Panc1 (cell line): ENCODE measurements at regions not wholly inside any gene's neighbourhood (a gene's known extent, or its start where the extent isn't known, plus 50 kb on each side); places are given as distances from the start of the nearest gene placed in this dataset.

Experiments
- ATAC-seq: fragments of 200-7000 bp; cut with Tn5 transposase; 2 replicates; pipeline ENCODE4 v1.9.1; 2020; ENCODE audit warnings: mild to moderate bottlenecking, moderate library complexity
- BruUV-seq: library from RNA; stranded (reverse); fragments of 400-500 nt; replicated peaks from 2 replicates; lab custom pipeline; 2021; lab: Mats Ljungman, UMichigan
- CTCF ChIA-PET: fragments of 300-600 bp; sonication (Branson Sonifier 250); formaldehyde crosslinking; loops from one replicate; lab custom pipeline; 2022; ENCODE audit warnings: antibody characterized with exemption; lab: Charles Lee
- POLR2A ChIA-PET: fragments of 300-600 bp; sonication (Branson Sonifier 250); formaldehyde crosslinking; loops from one replicate; lab custom pipeline; 2022; ENCODE audit warnings: antibody characterized with exemption; lab: Charles Lee
- DNase-seq: peaks from one replicate; pipeline ENCODE4 v3.0.0-alpha.2; 2010; ENCODE audit warnings: low read depth, low spot score
- H3K27ac ChIP-seq: 2 replicates; pipeline ENCODE4 v1.5.1; 2011; ENCODE audit warnings: mild to moderate bottlenecking, low read length, inconsistent platforms
- H3K27me3 ChIP-seq: fragments of 200-500 bp; sonication (Bioruptor generic); 2 replicates; pipeline ENCODE4 v1.6.0; 2014; ENCODE audit warnings: low read length, inconsistent platforms; ENCODE audit not compliant: control insufficient read depth, insufficient read depth
- H3K36me3 ChIP-seq: fragments of 200-500 bp; sonication (Bioruptor generic); 2 replicates; pipeline ENCODE4 v1.5.1; 2014; ENCODE audit warnings: inconsistent platforms, mild to moderate bottlenecking, low read length, moderate library complexity; ENCODE audit not compliant: control insufficient read depth, insufficient read depth
- H3K4me1 ChIP-seq: 2 replicates; pipeline ENCODE4 v1.5.1; 2011; ENCODE audit warnings: inconsistent platforms, mild to moderate bottlenecking, low read length, moderate library complexity; ENCODE audit not compliant: control insufficient read depth, insufficient read depth
- H3K4me3 ChIP-seq, 2 experiments: 2 replicates each; pipeline ENCODE4 v1.5.1; 2011 to 2012; ENCODE audit warnings: low read depth in 2 of 2, low read length in 2 of 2, mild to moderate bottlenecking in 2 of 2, inconsistent platforms in 1 of 2, moderate library complexity in 1 of 2
- H3K9me3 ChIP-seq: fragments of 200-500 bp; sonication (Bioruptor generic); 2 replicates; pipeline ENCODE4 v1.5.1; 2014; ENCODE audit warnings: low read depth, mild to moderate bottlenecking, inconsistent platforms, low read length, moderate library complexity; ENCODE audit not compliant: control insufficient read depth, insufficient read depth
- CTCF ChIP-seq: fragments of 450-650 bp; IDR thresholded peaks from 2 replicates; pipeline ENCODE4 v1.5.1; 2017; ENCODE audit warnings: mild to moderate bottlenecking
- POLR2AphosphoS5 ChIP-seq: IDR thresholded peaks from 2 replicates; pipeline ENCODE4 v1.6.1; 2012; ENCODE audit warnings: mild to moderate bottlenecking, low read depth, low read length, moderate library complexity
- REST ChIP-seq, 2 experiments: IDR thresholded peaks; 2 replicates each; pipeline ENCODE4 v1.6.1; 2011 to 2012; ENCODE audit warnings: low read depth in 2 of 2, control low read depth in 1 of 2, low read length in 1 of 2, mild to moderate bottlenecking in 1 of 2, moderate library complexity in 1 of 2; ENCODE audit not compliant: insufficient read depth in 1 of 2
- SIN3A ChIP-seq: IDR thresholded peaks from 2 replicates; pipeline ENCODE4 v1.6.1; 2012; ENCODE audit warnings: low read depth, mild to moderate bottlenecking, low read length, moderate library complexity, borderline replicate concordance; ENCODE audit not compliant: insufficient read depth
- TCF7L2 ChIP-seq: IDR thresholded peaks from 2 replicates; pipeline ENCODE4 v1.6.1; 2011; ENCODE audit warnings: mild to moderate bottlenecking, low read depth, low read length, inconsistent platforms
- in situ Hi-C: cut with HindIII; loops from 2 replicates; pipeline ENCODE4 v1.10.0; 2016; ENCODE audit warnings: low sequenced_read_pairs, low pct_unique_long_range_greater_than_20kb
- intact Hi-C: fragments of 100-400 bp; cut with micrococcal nuclease; formaldehyde crosslinking; loops from one replicate; pipeline ENCODE4 v1.10.0; 2022; ENCODE audit not compliant: unreplicated experiment

GRCh38 chr3:176824811-176825210 lies 372.5 kb downstream of the TBL1XR1 start:
- Histone ChIP-seq H3K4me3 (no peak overlapping the region), H3K36me3 (no peaks in the 10 kb centered on the region), H3K4me1 (no peaks in the 10 kb centered on the region), H3K27ac (no peak overlapping the region), H3K27me3 (no peaks in the 10 kb centered on the region), H3K9me3 (peaks cover 7% of the 10 kb centered on the region; the same call in 1 of the 2 replicates)
- BruUV-seq: no TSS peak
- TF ChIP-seq CTCF: no peak
- ChIA-PET POLR2A (no interaction called here), CTCF (no interaction called here)
- DNase-seq: no peak
- ATAC-seq: no peak
- intact Hi-C loops (no loop called here), in situ Hi-C loops (no loop called here)

GRCh38 chr3:176820764-176821163 lies 376.5 kb downstream of the TBL1XR1 start:
- H3K4me1 ChIP-seq: no peaks in the 10 kb centered on the region
- DNase-seq (no peak), ATAC-seq (no peak)
- intact Hi-C loops: no loop called here
- H3K27me3 ChIP-seq: no peaks in the 10 kb centered on the region
- peaks cover 9% of the 10 kb centered on the region; the same call in 1 of the 2 replicates for H3K9me3 ChIP-seq
- no peak overlapping the region for H3K4me3 ChIP-seq
- H3K27ac ChIP-seq: no peak overlapping the region
- in situ Hi-C loops: no loop called here
- CTCF ChIA-PET: no interaction called here
- no peaks in the 10 kb centered on the region for H3K36me3 ChIP-seq
- BruUV-seq: no TSS peak
- POLR2A ChIA-PET: no interaction called here
- TF ChIP-seq CTCF: no peak

DNA sequence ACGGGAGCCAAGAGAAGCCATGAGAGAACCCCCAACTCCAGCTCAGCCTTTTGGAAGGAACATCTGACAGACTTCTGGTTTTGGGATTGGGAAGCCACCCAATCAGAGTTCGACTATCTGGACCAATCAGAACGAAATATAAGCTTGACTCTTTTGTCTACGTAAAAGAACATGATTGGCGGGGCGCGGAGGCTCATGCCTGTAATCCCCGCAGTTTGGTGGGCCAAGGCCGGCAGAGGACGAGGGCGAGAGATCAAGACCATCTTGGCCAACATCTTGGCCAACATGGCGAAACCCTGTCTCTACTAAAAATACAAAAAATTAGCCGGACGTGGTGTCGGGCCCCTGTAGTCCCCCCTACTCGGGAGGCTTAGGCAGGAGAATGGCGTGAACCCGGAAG lies 380.3 kb downstream of the TBL1XR1 start:
- Histone ChIP-seq H3K4me1 (no peaks in the 10 kb centered on the region), H3K27ac (no peak overlapping the region), H3K27me3 (no peaks in the 10 kb centered on the region), H3K9me3 (peaks cover 9% of the 10 kb centered on the region; the same call in 1 of the 2 replicates), H3K36me3 (no peaks in the 10 kb centered on the region), H3K4me3 (no peak overlapping the region)
- CTCF ChIA-PET: no interaction called here
- POLR2A ChIA-PET: no interaction called here
- intact Hi-C loops: loop anchor here (10.0 kb wide), 1 partner anchor 282 kb away; no protein-coding TSS in a partner anchor
- ATAC-seq (no peak), DNase-seq (no peak)
- TF ChIP-seq POLR2AphosphoS5 (no peak), TCF7L2 (no peak), SIN3A (no peak), REST (IDR thresholded peaks at IDR 0.05; ENCODE audit: insufficient read depth in 1 of 2, low read depth in 2 of 2, low read length in 1 of 2) (no peak), CTCF (no peak)
- no TSS peak for BruUV-seq
- in situ Hi-C loops: no loop called here
